Neural progenitor cell (in vitro differentiated cells): ENCODE measurements at regions not wholly inside any gene's neighbourhood (a gene's known extent, or its start where the extent isn't known, plus 50 kb on each side); places are given as distances from the start of the nearest gene placed in this dataset.

Source experiments
- EZH2 ChIP-seq: fragments of 200-600 bp; sonication (generic); IDR thresholded peaks from 2 replicates; pipeline ENCODE4 v1.6.1; 2017; ENCODE audit warnings: antibody characterized with exemption, mild to moderate bottlenecking, moderate library complexity
- TF ChIP-seq, protein P1 (sequence below): fragments of 200-600 bp; sonication (generic); IDR thresholded peaks from 2 replicates; pipeline ENCODE4 v1.5.1; 2017; ENCODE audit warnings: antibody characterized with exemption, mild to moderate bottlenecking

DNA sequence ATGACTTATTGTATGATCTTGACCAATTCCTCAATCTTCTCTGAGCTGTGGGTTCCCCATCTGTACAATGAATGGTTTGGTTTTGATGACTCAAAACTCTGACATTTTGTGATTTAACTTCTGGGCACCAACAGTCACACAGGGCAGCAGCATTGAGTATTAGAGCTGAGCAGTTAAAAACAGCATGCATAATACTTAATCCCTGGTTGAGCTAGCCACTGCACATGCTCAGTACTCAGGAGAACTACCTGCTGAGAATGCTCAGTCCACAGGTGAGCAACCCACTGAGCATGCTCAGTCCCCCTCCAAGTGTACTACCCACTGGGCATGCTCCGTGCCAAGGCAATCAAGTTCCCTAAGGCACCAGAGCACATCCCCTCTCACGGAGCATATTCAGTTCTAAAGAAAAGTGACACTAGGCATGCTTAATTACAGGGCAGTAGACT, 68.7 kb downstream of the AIPL1 start:
- TF ChIP-seq, protein P1, sequence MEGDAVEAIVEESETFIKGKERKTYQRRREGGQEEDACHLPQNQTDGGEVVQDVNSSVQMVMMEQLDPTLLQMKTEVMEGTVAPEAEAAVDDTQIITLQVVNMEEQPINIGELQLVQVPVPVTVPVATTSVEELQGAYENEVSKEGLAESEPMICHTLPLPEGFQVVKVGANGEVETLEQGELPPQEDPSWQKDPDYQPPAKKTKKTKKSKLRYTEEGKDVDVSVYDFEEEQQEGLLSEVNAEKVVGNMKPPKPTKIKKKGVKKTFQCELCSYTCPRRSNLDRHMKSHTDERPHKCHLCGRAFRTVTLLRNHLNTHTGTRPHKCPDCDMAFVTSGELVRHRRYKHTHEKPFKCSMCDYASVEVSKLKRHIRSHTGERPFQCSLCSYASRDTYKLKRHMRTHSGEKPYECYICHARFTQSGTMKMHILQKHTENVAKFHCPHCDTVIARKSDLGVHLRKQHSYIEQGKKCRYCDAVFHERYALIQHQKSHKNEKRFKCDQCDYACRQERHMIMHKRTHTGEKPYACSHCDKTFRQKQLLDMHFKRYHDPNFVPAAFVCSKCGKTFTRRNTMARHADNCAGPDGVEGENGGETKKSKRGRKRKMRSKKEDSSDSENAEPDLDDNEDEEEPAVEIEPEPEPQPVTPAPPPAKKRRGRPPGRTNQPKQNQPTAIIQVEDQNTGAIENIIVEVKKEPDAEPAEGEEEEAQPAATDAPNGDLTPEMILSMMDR = no peak
- no peak for TF ChIP-seq EZH2
